Tongue (tissue), 1 donor: ENCODE measurements at regions not wholly inside any gene's neighbourhood (a gene's known extent, or its start where the extent isn't known, plus 50 kb on each side); places are given as distances from the start of the nearest gene placed in this dataset.
A peak's percentile ranks its signal among the peaks of the same experiment; 100 is the strongest.

Experiments
- DNase-seq: peaks from one replicate; pipeline ENCODE4 v3.0.0-alpha.2; 2015

DNA sequence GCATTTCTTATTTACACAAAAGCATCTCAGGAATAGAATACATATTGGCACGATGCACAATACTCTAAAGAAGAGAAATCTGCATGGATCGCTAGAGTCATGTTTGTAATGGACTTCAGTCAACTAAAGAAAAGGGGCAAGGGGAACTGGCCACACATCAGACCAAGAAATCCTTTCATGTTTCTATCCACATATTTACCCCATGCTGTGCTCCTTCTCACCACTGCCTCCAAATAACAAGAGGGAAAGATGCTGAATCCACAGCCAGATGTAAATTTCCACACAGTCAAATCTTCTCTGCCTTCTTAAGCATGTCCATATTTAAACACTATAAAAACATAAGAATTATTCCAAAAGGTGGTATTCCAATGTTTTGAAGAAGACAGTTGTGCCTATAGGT lies 67.6 kb downstream of the COX18 start:
- DNase-seq, result no peak

- no peak for DNase-seq
Observed at GRCh38 chr4:72997409-72997808, 72.1 kb downstream of the COX18 start.

- DNase-seq, result no peak
Observed at GRCh38 chr4:72994670-72995069, 74.8 kb downstream of the COX18 start.

- DNase-seq, result no peak
Observed at GRCh38 chr4:72993876-72994275, 75.6 kb downstream of the COX18 start.

- DNase-seq, result no peak
Observed at GRCh38 chr4:72991873-72992272, 77.6 kb downstream of the COX18 start.

- no peak for DNase-seq
Observed at GRCh38 chr4:72987741-72988729, 81.5 kb downstream of the COX18 start.

DNA sequence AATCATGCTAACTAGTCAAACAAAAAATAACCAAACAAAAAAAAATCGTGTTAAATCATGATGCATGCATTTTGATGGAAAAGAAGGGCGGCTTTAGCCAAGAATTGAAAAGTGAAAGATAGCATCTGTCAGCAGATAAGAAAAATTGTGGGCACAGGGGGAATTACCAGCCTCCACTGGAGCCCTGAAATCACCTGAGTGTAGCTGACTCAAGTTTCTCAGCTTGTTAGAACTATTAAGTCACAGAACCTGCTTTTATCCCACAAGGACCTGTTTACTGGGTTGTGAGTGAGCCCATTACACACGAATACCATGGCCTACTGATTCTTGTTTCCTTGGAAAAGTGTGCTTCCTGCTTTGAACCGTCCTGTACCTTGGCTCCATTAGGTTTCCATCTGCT lies 85.2 kb downstream of the COX18 start:
- DNase-seq, result no peak

GRCh38 chr4:72983709-72984108 lies 85.8 kb downstream of the COX18 start:
- no peak for DNase-seq

- no peak for DNase-seq
Observed at GRCh38 chr4:72977936-72978485, 91.5 kb downstream of the COX18 start.

DNA sequence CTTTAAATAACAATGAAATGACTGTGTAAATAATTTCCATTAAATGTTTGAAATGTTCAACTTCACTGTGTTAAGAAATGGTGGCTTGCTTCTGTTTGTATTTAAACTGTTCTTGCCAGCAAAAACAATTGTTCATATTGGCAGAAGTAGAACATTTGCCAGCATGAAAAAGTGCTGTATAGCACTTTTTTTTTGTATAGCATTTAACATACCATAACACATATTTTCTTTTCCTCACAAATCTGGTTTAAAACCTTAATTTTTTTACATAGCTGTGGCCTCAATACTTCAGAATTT lies 94.1 kb downstream of the COX18 start:
- DNase-seq, result no peak

DNA sequence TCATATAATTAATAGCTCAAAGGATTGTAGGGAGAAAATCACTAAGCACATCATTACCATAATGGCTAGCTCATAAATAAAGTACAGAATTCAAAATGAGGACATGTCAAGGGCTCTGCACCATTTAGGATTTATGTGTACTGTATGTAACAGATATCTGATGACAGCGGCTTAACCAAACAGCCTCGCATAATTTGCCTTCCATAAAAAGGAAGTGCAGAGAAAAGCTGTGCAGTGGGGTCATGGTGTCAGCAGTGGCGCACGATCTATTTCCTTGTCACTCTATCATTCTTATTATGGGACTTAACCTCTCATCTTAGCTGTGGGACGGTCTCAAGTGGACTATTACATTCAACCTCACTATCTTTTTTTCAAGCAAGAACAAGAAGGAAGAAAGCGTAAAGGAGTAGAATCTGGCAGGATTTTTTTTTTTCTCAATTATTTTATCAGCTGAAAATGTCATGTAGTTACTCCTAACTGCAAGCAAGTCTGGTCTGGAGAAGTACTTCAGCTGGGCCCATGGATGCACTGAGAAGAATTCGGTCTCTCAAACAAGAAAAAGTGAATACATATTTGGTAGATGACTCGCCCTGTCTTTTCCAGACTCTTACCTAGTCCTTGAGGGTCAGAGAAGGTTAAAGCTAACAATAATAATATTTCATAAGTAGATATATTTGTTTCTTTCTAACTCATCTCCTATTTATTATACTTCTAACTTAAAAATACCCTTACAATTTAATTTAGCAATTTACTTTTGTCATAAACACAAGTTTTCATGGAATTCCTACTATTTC lies 94.6 kb downstream of the COX18 start:
- no peak for DNase-seq

GRCh38 chr4:72971572-72971971 lies 97.9 kb downstream of the COX18 start:
- no peak for DNase-seq

- no peak for DNase-seq
Observed at GRCh38 chr4:72970756-72971155, 98.8 kb downstream of the COX18 start.

GRCh38 chr4:72969976-72970375 lies 99.5 kb downstream of the COX18 start:
- peak; percentile 61 for DNase-seq

GRCh38 chr4:72966652-72967051 lies 102.9 kb downstream of the COX18 start:
- no peak for DNase-seq

DNA sequence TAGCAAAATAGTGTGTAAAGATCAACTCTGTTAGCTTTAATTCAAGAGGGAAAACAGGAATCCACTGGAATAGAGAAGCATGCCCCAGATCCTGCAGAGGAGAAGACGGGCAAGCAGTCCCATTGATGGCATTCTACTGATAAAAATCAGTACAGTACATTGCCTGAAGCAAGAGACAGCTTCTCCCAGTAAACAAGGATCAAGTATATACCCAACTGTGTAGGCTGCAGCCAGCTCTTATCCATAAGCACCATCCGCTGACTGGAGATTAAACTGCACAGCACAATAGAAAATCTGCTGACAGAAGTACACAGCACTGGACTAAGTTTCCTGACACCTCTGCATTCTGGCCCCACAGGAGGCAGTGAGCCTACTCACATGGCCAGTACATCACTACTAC lies 110.1 kb downstream of the COX18 start:
- DNase-seq, result no peak

DNA sequence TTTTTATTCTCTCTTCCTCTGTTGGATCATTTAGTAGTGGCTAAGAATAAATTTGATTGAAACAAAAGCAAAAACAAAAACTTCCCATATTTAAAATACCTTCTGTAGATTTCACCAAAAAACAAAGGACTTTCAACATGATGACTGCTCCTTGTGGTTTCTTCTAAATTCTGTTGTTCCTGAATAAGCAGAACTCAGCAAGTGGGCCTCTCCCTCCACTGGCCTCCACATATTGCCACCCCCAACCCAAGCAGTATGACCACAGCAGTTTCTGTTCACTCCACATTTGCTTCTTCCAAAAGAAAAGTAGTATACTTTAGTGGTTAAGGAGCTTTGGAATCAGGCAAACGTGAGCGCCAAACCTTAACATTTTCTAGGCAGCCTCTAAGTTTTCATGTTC lies 114.7 kb downstream of the COX18 start:
- DNase-seq, result no peak

- DNase-seq, result no peak
Observed at GRCh38 chr4:72953571-72953970, 115.9 kb downstream of the COX18 start.

- DNase-seq, result no peak
Observed at GRCh38 chr4:72951628-72952027, 117.9 kb downstream of the COX18 start.

DNA sequence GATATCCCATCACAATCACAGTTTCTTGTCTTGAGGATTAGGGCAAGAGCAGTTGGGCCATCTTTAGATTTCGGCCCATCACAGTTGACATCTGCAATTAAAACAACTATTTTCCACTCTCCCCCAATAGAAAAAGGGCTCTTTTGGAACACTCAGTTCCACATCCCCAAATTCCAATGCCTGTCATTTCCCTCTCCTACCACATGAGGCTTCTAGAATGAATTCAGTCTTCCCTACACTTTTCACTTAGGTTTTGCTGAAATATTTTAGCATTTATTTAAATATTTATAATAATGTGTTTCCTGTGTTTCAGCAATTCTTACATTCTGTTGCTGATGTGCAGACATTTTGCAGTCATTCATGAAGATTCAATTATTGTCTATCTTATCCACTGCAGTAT lies 118.4 kb downstream of the COX18 start:
- no peak for DNase-seq

GRCh38 chr4:72948080-72948479 lies 121.4 kb downstream of the COX18 start:
- DNase-seq, result no peak

- DNase-seq, result no peak
Observed at GRCh38 chr4:72945719-72946336, 123.7 kb downstream of the COX18 start.

- DNase-seq, result no peak
Observed at GRCh38 chr4:72942565-72942964, 127.0 kb downstream of the COX18 start.
